A549 (cell line): ENCODE measurements at regions not wholly inside any gene's neighbourhood (a gene's known extent, or its start where the extent isn't known, plus 50 kb on each side); places are given as distances from the start of the nearest gene placed in this dataset.
"Not testable (repeated sequence)": the region's sequence is repeated elsewhere in the genome, so short reads cannot be mapped to it uniquely, and the experiment has no call there.

Experiments
- BHLHE40 ChIP-seq: IDR thresholded peaks from 2 replicates; pipeline ENCODE4 v1.6.1; 2012; ENCODE audit warnings: low read depth, low read length, inconsistent platforms
- EP300 ChIP-seq, 2 experiments: fragments of >200 bp; sonication (Bioruptor Twin); formaldehyde crosslinking; IDR thresholded peaks; 2 replicates in 1 of 2; 3 replicates in 1 of 2; pipeline ENCODE4 v1.6.1; 2016 to 2017
- HOXB13 ChIP-seq: fragments of 250-450 bp; sonication (Bioruptor Pico); IDR thresholded peaks from 2 replicates; pipeline ENCODE4 v1.5.0; 2020; ENCODE audit warnings: low read depth, mild to moderate bottlenecking, moderate library complexity
- MAZ ChIP-seq: fragments of 150-350 bp; IDR thresholded peaks from 2 replicates; pipeline ENCODE4 v1.6.1; 2014; ENCODE audit warnings: antibody characterized with exemption, low read depth, low read length, borderline replicate concordance
- PBX3 ChIP-seq: IDR thresholded peaks from 2 replicates; pipeline ENCODE4 v1.6.1; 2012
- POLR2A ChIP-seq: IDR thresholded peaks from 2 replicates; pipeline ENCODE4 v1.6.1; 2012; ENCODE audit warnings: mild to moderate bottlenecking, low read length
- POLR2AphosphoS2 ChIP-seq: conservative IDR thresholded peaks from 2 replicates; pipeline ENCODE4 v1.6.1; 2012; ENCODE audit warnings: low read length, improper control_type of control experiment, inconsistent platforms
- RAD21 ChIP-seq, 2 experiments: fragments of >200 bp in 1 of 2; sonication (Bioruptor Twin) in 1 of 2; formaldehyde crosslinking in 1 of 2; IDR thresholded peaks in 1 of 2; conservative IDR thresholded peaks in 1 of 2; 2 replicates in 1 of 2; 3 replicates in 1 of 2; pipeline ENCODE4 v1.6.1; 2012 to 2018; ENCODE audit warnings: inconsistent platforms in 1 of 2
- RCOR1 ChIP-seq: fragments of 150-350 bp; IDR thresholded peaks from 2 replicates; pipeline ENCODE4 v1.6.1; 2014; ENCODE audit warnings: antibody characterized with exemption, low read length, low read depth
- TFCP2L1 ChIP-seq: fragments of 250-450 bp; sonication (Bioruptor Pico); IDR thresholded peaks from 2 replicates; pipeline ENCODE4 v1.5.0; 2021; ENCODE audit warnings: mild to moderate bottlenecking
- USF2 ChIP-seq: fragments of 450-650 bp; IDR thresholded peaks from 2 replicates; pipeline ENCODE4 v1.6.1; 2014; ENCODE audit warnings: antibody characterized with exemption
- ZNF302 ChIP-seq: fragments of 250-450 bp; sonication (Bioruptor Pico); IDR thresholded peaks from 2 replicates; pipeline ENCODE4 v1.9.0; 2021; ENCODE audit warnings: inconsistent platforms, mild to moderate bottlenecking, moderate library complexity
- TF ChIP-seq, protein P1 (sequence below): fragments of >200 bp; sonication (Bioruptor Twin); formaldehyde crosslinking; IDR thresholded peaks from 3 replicates; pipeline ENCODE4 v1.5.1; 2016
- TF ChIP-seq, protein P2 (sequence below): fragments of 200-600 bp; sonication (generic); IDR thresholded peaks from 2 replicates; pipeline ENCODE4 v1.6.1; 2016; ENCODE audit warnings: antibody characterized with exemption, mild to moderate bottlenecking, moderate library complexity

DNA sequence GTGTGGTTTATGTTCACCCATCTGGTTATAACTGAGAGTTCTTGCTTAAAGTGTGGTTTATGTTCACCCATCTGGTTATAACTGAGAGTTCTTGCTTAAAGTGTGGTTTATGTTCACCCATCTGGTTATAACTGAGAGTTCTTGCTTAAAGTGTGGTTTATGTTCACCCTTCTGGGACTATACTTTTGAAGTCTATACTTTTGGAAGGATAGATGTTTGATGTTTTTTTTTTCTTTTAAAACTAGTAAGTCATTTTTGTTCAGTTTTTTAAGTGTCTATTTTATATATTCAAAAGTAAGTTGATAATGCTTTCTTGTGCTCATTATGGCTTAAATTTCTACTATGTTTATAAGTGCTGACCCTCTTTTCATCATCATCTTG lies 155.3 kb downstream of the SYT15 start:
- TF ChIP-seq, protein P1, sequence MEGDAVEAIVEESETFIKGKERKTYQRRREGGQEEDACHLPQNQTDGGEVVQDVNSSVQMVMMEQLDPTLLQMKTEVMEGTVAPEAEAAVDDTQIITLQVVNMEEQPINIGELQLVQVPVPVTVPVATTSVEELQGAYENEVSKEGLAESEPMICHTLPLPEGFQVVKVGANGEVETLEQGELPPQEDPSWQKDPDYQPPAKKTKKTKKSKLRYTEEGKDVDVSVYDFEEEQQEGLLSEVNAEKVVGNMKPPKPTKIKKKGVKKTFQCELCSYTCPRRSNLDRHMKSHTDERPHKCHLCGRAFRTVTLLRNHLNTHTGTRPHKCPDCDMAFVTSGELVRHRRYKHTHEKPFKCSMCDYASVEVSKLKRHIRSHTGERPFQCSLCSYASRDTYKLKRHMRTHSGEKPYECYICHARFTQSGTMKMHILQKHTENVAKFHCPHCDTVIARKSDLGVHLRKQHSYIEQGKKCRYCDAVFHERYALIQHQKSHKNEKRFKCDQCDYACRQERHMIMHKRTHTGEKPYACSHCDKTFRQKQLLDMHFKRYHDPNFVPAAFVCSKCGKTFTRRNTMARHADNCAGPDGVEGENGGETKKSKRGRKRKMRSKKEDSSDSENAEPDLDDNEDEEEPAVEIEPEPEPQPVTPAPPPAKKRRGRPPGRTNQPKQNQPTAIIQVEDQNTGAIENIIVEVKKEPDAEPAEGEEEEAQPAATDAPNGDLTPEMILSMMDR, result not testable (repeated sequence)
- not testable (repeated sequence) for TF ChIP-seq ZNF302 (CRISPR knock-in tag); RCOR1; USF2; EP300 (IDR thresholded peaks at IDR 0.05); POLR2AphosphoS2; POLR2A; MAZ; TFCP2L1 (CRISPR knock-in tag); RAD21 (conservative IDR thresholded peaks at IDR 0.05 in 1 of 2, IDR thresholded peaks at IDR 0.05 in 1 of 2); HOXB13 (CRISPR knock-in tag); PBX3; BHLHE40
- TF ChIP-seq, protein P2, sequence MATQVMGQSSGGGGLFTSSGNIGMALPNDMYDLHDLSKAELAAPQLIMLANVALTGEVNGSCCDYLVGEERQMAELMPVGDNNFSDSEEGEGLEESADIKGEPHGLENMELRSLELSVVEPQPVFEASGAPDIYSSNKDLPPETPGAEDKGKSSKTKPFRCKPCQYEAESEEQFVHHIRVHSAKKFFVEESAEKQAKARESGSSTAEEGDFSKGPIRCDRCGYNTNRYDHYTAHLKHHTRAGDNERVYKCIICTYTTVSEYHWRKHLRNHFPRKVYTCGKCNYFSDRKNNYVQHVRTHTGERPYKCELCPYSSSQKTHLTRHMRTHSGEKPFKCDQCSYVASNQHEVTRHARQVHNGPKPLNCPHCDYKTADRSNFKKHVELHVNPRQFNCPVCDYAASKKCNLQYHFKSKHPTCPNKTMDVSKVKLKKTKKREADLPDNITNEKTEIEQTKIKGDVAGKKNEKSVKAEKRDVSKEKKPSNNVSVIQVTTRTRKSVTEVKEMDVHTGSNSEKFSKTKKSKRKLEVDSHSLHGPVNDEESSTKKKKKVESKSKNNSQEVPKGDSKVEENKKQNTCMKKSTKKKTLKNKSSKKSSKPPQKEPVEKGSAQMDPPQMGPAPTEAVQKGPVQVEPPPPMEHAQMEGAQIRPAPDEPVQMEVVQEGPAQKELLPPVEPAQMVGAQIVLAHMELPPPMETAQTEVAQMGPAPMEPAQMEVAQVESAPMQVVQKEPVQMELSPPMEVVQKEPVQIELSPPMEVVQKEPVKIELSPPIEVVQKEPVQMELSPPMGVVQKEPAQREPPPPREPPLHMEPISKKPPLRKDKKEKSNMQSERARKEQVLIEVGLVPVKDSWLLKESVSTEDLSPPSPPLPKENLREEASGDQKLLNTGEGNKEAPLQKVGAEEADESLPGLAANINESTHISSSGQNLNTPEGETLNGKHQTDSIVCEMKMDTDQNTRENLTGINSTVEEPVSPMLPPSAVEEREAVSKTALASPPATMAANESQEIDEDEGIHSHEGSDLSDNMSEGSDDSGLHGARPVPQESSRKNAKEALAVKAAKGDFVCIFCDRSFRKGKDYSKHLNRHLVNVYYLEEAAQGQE, result not testable (repeated sequence)
